Jurkat, Clone E6-1 (cell line): ENCODE measurements at regions not wholly inside any gene's neighbourhood (a gene's known extent, or its start where the extent isn't known, plus 50 kb on each side); places are given as distances from the start of the nearest gene placed in this dataset.
A peak's percentile ranks its signal among the peaks of the same experiment; 100 is the strongest.

Experiments
- DNase-seq: peaks from one replicate; pipeline ENCODE4 v3.0.0-alpha.2; 2011; ENCODE audit warnings: low read depth, low spot score
- H3K4me3 ChIP-seq: 2 replicates; pipeline ENCODE4 v1.5.1; 2011; ENCODE audit warnings: mild to moderate bottlenecking, low read length, control low read depth, moderate library complexity

DNA sequence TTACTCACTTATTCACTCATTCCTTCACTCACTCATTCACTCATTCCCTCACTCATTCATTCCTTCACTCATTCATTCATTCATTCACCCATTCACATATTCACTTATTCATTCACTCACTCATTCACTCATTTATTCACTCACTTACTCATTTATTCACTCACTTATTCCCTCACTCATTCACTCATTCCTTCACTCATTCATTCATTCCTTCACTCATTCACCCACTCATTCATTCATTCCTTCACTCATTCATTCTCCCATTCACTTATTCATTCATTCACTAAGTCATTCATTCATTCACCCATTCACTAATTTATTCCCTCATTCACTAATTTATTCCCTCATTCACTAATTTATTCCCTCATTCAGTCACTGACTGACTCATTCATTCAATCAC is 127.6 kb downstream of the EDN3 start:
- no peak overlapping the region for H3K4me3 ChIP-seq
- no peak for DNase-seq

DNA sequence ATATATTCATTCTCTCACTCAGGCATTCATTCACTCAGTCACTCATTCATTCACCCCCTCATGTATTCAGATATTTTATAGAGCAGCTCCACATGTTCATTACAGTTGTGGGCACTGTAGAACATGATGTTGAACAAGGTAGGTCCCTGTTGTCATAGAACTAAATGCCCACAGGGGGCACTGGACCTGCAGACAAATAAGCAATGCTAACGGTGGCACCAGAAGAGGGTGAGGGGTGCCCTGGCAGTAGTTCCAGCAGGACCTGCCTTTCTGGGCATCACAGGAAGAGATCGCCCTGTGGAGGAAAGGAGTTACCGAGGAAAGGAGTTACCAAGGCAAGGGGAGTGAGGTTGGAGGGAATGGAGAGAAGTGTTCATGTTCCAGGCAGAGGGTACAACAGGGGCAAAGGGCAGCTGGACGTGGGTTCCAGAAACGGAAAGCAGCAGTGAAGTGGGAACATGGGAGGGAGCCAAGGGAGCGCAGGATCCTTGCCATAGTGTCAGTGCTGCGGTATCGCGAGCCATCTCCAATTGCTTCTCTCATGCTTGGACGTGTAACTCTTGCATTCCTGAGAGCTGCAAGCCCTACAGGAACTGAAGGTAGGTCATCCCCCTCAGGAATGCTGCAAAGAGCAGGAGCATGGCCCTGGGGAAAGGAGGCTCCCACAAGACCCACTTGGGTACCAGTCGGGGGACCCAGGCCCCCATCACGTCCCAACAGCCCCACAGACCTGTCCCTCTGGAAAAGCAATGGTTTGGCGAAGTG is 128.2 kb downstream of the EDN3 start:
- peak; percentile 18 for DNase-seq
- H3K4me3 ChIP-seq: no peak overlapping the region

DNA sequence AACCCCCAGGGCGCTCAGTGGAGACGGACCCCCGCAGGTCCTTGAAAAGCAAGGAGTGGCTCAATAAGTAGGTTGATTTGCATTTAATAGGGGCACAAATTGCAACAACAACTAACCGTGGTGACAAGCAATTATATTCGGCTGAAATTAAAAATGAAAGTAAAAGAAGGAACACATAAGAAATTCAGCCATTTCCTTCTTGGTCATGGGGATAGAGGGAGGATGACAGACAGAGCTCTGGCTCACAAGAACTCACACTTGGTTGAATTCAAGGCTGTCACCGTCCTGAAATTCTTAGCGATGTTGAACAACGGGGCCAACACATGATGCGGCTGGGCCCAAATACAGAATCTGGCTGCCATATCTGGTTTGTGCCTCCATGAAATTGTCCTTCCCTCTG is 129.0 kb downstream of the EDN3 start:
- DNase-seq: no peak
- H3K4me3 ChIP-seq: no peak overlapping the region

DNA sequence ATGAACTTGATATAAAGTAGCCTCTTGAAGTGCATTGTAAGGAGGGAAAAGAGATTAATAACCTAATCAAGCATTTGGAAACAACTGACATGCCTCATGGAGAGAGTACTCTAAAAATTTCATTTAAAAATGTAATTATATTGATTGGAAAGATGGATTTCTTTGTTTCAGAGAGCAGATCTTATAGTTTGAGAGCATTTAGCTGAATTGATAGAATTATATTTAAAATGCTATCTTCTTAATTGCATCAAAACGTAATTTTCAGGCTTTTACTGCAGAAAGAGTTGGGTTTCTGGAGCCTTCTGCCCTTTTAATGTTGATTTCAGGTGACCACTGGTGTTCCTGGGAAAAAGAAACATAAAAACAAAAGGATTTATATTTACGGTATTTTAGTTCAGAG is 130.6 kb downstream of the EDN3 start:
- DNase-seq: no peak
- no peak overlapping the region for H3K4me3 ChIP-seq

DNA sequence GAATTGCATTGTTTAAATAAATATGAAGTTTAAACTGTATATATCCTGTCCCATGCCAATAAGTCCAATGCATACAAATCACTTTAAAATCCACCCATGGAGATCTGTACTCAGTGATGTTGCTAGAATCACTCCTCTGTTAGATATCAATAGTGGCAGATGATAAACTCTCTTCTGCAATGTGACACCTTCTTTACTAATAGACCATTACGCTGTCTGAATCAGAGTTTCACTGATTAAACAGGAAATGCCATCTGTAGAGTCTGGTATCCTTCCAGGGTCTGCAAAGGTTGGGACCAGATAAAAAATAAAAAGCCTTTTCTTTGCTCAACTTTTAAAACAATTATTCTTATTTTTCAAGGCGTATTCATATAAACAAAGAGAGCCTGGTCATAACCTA is 134.5 kb downstream of the EDN3 start:
- no peak overlapping the region for H3K4me3 ChIP-seq
- DNase-seq: no peak

DNA sequence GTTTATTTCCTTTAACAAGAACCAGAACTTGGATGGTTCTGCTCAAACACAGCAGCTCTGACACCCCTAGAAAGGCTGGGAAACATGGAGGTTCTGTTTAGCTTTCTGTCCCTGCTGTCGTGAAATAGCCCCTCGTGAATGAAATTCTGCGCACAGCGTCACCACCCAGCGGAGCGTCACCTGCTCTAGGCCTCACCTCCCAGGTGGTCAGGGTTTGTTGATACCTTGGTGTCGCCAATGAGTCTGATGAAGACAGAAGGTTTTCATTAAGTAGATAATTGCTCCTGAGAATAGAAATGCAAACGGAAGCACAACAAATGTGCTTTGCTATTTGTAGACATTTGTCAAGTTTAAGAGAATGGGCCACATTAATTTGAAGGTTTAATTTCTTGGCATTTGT is 135.1 kb downstream of the EDN3 start:
- no peak for DNase-seq

DNA sequence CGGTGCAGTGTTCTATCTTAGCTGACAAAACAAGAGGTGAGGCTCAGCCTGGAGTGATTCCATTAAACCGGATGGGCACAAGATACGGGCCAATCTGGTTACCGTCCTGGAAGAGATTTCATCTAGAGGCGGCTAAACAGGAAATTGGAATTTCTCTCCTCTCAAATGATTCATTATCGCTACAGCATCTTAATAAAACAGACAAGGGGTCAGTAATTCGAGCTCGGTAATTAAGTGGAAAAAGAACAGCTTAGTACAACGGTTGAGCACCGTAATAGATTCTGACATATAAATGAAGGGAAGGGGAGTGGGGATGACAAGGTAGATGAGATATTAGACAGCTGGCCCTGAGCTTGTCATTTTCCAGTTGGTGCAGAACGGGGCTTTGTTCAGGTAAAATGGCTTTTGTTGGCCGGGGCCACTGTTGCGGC is 137.2 kb downstream of the EDN3 start:
- no peak overlapping the region for H3K4me3 ChIP-seq
- DNase-seq: no peak

More for the DNA sequence above, 135.1 kb downstream of the EDN3 start:
- no peak overlapping the region for H3K4me3 ChIP-seq

DNA sequence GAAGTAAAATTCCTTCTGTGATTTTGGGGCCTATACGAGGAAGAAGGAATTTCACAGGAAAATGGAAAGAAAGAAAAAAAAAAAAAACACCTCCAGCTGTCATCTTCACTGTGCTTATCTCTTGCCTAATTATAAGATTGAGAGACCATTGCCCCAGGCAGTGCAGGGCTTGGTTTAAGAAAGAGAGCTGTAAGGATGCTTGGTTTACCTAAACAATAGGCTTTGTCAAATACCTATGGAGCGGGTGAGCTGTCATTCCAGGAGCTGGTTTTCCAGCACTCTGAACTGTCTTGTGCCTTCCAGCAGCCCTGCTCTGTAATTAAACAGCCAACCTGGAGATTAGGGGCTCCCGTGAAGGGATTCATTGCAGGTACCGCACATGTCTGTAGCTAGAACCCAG is 137.8 kb downstream of the EDN3 start:
- DNase-seq: no peak
- H3K4me3 ChIP-seq: no peak overlapping the region

DNA sequence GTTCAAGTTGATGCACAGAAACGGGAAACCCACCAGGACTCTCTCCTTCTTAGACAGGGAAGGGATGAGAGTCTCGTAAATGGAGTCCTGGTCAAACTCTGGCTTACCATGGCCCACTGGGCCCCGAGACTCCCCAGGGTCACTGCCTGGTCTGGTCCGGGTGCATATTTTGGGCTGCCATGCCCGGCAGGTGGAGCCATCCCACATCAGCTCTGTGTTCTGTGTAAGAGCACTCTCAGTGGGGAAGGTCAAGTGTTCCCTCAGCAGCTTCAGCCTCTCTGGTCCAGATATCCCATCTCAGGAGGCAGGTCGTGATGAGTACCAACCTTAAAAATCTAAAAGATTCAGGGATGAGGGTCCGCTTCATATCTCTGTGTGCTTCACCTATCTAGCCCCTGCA is 138.8 kb downstream of the EDN3 start:
- DNase-seq: no peak
- H3K4me3 ChIP-seq: no peak overlapping the region

DNA sequence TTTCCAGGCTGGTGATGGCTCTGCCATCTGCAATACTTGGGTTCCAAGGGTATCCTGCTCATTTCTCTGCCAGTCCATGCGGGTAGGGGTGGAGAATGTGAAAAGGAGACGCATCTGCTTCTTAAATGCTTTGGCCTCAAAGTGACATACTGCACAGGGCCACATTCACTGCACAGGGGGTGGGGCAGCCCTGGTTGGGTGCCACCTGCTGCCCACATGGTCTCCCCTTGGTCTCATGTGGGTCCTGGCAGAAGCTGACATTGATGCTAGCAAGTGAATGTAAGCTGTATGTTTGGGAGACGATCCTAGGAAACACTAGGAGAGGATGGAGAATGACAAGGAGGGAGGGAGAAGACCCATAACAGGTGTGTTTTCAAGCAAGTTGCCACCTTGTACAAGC is 140.9 kb downstream of the EDN3 start:
- H3K4me3 ChIP-seq: no peak overlapping the region
- DNase-seq: no peak

DNA sequence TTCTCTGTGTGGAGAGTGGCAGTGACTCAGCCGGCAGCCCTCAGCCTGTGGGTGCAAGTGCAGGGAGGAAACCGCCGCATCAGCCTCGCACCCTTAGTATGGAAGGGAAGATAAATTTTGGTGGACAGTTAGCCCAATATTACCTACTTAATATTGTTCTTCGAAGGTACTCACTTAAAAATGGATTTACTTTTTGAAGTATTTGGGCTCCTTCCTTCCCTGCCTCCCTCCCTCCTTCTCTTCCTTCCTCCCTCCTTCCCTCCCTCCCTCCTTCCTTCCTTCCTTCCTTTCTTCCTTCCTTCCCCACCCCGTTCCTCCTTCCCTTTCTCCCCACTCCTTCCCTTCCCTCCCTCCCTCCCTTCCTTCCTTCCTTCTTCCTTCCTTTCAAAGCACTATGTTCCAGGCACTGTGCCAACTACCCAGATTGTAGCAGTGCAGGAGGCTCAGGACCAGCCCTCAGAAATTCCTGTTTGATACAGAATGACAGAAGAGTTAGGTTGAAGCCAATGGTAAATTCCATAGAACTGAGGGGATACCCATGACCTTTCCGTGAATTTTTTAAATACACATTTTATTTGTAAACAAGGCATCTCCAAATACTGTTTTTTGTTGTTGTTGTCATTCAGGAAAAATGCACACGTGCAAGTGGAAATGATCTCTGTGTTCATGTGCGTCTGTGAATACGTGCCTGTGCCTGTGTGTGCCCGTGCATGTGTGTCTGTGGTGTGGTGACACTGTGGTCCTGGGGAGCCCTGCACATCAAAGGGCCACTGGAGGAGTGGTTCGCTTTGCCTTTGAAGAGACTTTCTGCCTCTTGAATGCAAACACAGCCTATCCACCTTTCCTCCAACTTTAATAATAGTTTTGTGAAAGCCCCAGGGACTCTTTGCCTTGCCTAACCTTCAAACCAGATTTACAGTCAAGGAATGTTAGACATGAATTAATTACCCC is 141.7 kb downstream of the EDN3 start:
- peak; percentile 7 for DNase-seq

DNA sequence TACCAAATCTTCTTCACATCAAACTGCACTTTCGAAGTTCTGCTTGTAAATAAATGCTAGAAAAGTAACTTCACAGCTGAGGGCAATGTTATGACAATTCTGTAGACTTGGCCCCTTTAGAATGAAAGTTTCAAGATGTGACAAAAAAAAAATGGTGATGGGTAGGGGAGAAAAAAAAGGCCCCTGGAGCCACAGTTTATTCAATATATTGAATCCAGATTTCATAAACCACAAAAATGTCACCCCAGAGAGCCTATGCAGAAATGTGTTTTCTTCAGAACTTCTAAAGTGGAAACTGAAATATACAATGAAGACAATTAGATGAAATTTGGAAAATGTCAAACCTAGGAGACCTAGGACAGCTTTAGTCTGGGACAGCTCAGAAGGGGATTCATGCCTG is 143.1 kb downstream of the EDN3 start:
- H3K4me3 ChIP-seq: no peak overlapping the region
- no peak for DNase-seq

More for the DNA sequence above, 141.7 kb downstream of the EDN3 start:
- H3K4me3 ChIP-seq: no peak overlapping the region

DNA sequence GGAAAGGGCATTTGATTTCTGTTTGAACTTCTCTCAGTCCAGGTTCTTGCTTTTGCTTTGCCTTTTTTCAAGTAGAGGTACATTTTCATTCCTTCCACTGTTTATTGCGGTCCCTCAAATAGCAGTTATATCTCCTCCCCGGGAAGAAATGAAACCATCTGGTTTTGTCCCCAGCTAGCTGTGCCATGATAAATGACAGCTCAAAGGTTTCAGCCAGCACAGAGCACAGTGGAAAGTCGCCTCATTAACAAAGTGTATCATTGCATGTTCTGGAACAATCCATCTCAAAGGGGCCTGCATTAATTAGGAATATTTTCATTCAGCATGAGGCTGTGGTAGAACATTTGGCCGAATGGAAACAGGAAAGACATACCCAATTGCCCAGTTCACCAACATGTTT is 146.0 kb downstream of the EDN3 start:
- DNase-seq: no peak
- no peak overlapping the region for H3K4me3 ChIP-seq

DNA sequence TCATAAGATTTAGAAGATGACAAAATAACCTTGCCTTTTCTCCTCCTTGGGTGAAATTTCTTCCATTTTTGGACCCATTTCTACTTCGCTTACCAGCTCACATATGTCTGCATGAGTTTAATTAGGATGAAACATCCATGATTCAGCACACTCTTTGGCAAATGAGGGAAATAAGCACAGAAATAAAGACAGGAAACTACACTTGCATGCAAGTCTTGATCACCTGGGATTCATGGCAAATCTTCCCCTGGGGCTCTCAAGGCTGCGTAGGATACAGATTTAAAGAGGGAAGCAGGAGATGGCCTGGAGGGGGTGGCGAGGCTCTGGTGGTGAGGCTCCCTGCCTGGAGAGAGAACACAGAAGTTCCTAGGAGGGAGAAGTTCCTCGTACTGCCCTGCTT is 147.8 kb downstream of the EDN3 start:
- DNase-seq: no peak

DNA sequence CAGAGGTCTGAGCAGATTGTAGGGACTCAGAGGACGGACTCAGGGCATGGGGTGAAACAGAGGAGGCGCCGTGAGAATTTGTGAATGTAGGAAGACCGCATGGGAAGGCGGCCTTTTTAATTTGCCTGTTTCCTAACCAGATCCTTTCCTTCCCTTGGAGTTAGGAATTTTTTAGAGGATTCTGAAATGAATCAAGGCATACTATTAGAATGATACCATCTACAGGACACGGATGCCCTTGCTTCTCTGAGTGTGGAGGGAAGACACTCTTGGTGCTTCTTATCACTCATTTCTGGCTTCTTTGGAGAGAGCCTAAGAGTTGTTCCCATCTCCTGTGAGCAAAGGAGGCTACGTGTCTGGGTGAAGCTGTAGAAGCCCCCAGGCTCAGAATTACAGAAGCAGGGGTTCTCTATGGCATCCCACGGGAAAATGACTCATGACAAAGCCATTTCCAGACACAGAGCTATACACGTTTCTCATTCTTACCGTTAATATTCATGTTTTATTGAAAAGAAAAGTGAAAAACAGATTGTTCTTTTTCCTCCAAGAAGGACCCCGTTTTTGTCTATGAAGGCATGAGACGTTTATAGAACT is 148.5 kb downstream of the EDN3 start:
- no peak for DNase-seq
- H3K4me3 ChIP-seq: no peak overlapping the region

More for the DNA sequence above, 147.8 kb downstream of the EDN3 start:
- H3K4me3 ChIP-seq: no peak overlapping the region

DNA sequence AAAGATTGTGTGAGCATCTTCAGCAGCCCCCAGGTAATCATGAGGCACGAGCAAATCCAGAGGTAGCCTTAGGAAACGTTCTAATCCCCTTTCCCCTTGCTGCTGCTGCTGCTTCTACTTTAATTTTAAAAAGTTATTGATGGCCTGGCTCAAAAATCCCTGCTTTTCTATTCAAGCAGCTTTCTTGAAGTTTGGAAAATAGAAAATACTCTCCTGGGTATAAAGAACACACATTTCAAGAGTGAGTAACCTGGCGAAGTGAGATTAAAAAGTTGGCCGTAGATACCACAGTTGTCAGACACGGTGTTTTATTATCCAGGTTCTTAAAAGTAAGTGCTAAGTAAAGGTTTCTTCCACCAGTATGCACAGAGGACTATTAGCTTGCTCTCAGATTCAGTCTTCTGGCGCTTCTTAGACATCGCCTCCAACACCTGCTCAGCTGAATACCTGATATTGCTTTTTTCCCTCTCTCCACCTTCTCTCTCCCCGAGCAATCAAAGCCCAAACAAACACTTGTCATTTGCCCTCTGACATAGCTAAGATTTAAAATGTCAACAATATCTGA is 150.7 kb downstream of the EDN3 start:
- no peak overlapping the region for H3K4me3 ChIP-seq
- DNase-seq: no peak

DNA sequence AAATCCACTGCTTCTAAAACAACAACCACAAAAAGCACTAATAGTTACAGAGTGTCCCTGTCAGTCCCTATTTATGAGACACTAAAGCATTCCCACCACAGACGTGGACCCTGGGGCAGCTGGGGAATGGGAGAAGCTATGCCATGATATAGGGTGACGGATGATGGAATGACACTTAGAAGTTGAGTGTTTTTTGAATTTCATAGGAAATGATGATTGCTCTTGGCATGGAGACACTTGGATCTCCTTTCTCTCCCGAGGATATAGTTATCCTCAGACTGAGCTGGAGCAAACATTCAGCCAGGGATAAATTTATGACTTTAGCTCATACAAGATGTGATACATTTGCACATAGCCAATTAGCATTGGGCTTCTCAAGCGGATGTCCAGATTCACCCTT is 151.2 kb downstream of the EDN3 start:
- no peak overlapping the region for H3K4me3 ChIP-seq
- DNase-seq: no peak

DNA sequence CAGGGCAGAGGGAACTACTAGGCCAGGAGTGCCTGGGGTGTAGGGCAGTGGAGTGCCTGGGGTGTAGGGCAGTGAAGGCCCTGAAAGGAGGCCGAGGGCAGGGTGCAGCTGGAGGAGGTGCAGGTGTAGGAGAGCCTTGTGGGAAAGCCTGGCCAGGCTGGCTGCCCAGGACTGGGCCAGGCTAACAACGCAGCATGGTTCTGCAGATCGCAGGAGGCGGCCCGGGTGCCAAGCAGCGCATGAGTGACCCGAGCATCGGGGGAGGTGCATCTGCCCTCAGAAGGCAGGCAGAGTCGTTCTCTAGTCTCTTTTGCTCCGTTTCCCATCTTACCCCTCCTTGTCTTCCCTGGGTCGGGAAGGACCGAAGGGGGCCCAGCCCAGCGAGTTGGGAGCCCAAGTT is 151.5 kb upstream of the PHACTR3 start:
- DNase-seq: no peak
- no peak overlapping the region for H3K4me3 ChIP-seq

DNA sequence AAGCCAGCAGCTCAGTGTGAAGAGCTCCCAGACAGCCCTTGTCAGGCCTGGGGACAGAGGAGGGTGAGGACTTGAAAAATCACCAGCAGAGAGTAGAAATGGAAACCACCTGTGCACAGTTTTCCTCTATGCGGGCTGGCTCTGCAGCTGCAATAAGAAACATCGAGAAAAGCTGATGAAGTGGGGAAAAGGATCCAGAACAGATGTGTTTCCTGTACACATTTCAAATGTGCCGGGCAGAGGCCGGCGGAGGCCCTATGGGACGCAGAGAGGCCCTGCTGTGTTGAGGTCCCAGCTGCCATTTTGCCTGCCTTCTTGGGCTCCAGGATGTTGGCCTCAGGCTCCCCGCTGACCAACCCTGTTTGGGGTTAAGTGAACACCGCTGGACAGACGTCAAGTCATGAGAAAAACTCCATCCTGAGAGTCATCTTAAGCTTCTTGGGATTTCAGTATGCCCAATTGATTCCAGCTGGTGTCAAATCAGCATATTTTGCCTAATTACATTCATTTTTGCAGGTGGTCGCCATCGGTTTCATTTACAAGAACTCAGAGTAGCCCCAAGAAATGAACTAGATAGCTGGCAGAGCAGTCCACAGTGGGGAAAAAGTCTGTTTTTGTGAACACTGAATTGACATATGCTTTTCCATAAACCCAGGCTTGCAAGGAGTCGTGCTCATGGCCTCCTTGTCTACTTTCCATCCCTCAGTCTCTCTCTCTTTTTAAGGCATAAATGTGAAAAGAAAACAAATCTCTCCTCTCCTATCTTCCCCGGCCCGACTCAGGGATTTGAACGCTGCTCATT is 150.4 kb upstream of the PHACTR3 start:
- no peak overlapping the region for H3K4me3 ChIP-seq
- DNase-seq: no peak
